ENCODE measurements at regions not wholly inside any gene's neighbourhood (a gene's known extent, or its start where the extent isn't known, plus 50 kb on each side); places are given as distances from the start of the nearest gene placed in this dataset.

- TF ChIP-seq CTCF (conservative IDR thresholded peaks at IDR 0.05 in 1 of 2, IDR thresholded peaks at IDR 0.05 in 1 of 2; ENCODE audit: extremely low read depth in 1 of 2, insufficient read depth in 1 of 2, low read depth in 1 of 2, low read length in 2 of 2), result no peak
- TF ChIP-seq EZH2 (IDR thresholded peaks at IDR 0.05; ENCODE audit: borderline replicate concordance, low read length), result no peak
Observed at GRCh38 chr15:87099916-87100315, 1020.2 kb downstream of the AGBL1 start.

Data from mammary epithelial cell (primary cell).